GM12878 (cell line): ENCODE measurements at regions not wholly inside any gene's neighbourhood (a gene's known extent, or its start where the extent isn't known, plus 50 kb on each side); places are given as distances from the start of the nearest gene placed in this dataset.

Experiments used
- ATAC-seq: fragments of 200-7000 bp; cut with Tn5 transposase; 3 replicates; pipeline ENCODE4 v1.9.1; 2020; ENCODE audit warnings: mild to moderate bottlenecking, moderate library complexity
- BruUV-seq: library from RNA; stranded (reverse); fragments of 400-500 nt; replicated peaks from 2 replicates; lab custom pipeline; 2021; lab: Mats Ljungman, UMichigan
- CTCF ChIA-PET: fragments of 300-600 bp; sonication (Branson Sonifier 250); formaldehyde crosslinking; extraction: SDS; loops from one replicate; lab custom pipeline; 2021; ENCODE audit warnings: inconsistent platforms; lab: Yijun Ruan, JAX
- POLR2A ChIA-PET: fragments of 350-600 bp; formaldehyde crosslinking; extraction: SDS; loops from one replicate; lab custom pipeline; 2021; ENCODE audit warnings: inconsistent platforms; lab: Charles Lee
- RAD21 ChIA-PET: fragments of 300-600 bp; sonication (Branson Sonifier 250); formaldehyde crosslinking; loops from one replicate; lab custom pipeline; 2023; ENCODE audit warnings: antibody characterized with exemption; ENCODE audit not compliant: unreplicated experiment; lab: Charles Lee
- SMC1A ChIA-PET: fragments of 300-600 bp; sonication (Branson Sonifier 250); formaldehyde crosslinking; loops from one replicate; lab custom pipeline; 2023; ENCODE audit not compliant: unreplicated experiment, uncharacterized antibody; lab: Charles Lee
- DNase-seq: peaks from one replicate; pipeline ENCODE4 v3.0.0-alpha.2; 2011; ENCODE audit warnings: low read depth, low spot score
- FAIRE-seq: peaks from 3 replicates; lab custom pipeline; 2011; peaks lifted over from hg19 to GRCh38; lab: Jason Lieb, UNC
- H2AFZ ChIP-seq: 2 replicates; pipeline ENCODE4 v1.6.0; 2011; ENCODE audit warnings: low read depth, low read length, control low read depth; ENCODE audit not compliant: control insufficient read depth
- H3K27ac ChIP-seq: 2 replicates; pipeline ENCODE4 v1.5.1; 2011; ENCODE audit warnings: control low read depth; ENCODE audit not compliant: control insufficient read depth, insufficient read depth
- H3K27me3 ChIP-seq, 2 experiments: replicated peaks in 1 of 2; 2 replicates each; pipeline versions ENCODE4 v1.6.0 to v1.6.1; 2011; ENCODE audit warnings: low read length in 1 of 2; ENCODE audit not compliant: control insufficient read depth in 2 of 2, insufficient read depth in 2 of 2
- H3K36me3 ChIP-seq, 2 experiments: 2 replicates each; pipeline ENCODE4 v1.5.1; 2011; ENCODE audit warnings: low read length in 1 of 2; ENCODE audit not compliant: control insufficient read depth in 2 of 2, insufficient read depth in 2 of 2
- H3K4me1 ChIP-seq: 2 replicates; pipeline ENCODE4 v1.6.1; 2011; ENCODE audit warnings: mild to moderate bottlenecking, low read length, moderate library complexity, mixed read lengths; ENCODE audit not compliant: control insufficient read depth, insufficient read depth
- H3K4me2 ChIP-seq: 2 replicates; pipeline ENCODE4 v1.6.0; 2011; ENCODE audit warnings: control low read depth; ENCODE audit not compliant: control insufficient read depth, insufficient read depth
- H3K4me3 ChIP-seq: fragments of 200-600 bp; sonication (generic); 2 replicates; pipeline ENCODE4 v1.5.1; 2016
- H3K79me2 ChIP-seq: 2 replicates; pipeline ENCODE4 v1.6.0; 2011; ENCODE audit warnings: low read length; ENCODE audit not compliant: control insufficient read depth, insufficient read depth
- H3K9ac ChIP-seq: 2 replicates; pipeline ENCODE4 v1.8.0; 2011; ENCODE audit warnings: low read length, control low read depth, mixed read lengths; ENCODE audit not compliant: control insufficient read depth, insufficient read depth
- H3K9me3 ChIP-seq: replicated peaks from 3 replicates; pipeline ENCODE4 v1.5.1; 2011; ENCODE audit warnings: mild to moderate bottlenecking, low read length; ENCODE audit not compliant: control insufficient read depth, insufficient read depth
- H4K20me1 ChIP-seq: 2 replicates; pipeline ENCODE4 v1.6.0; 2011; ENCODE audit not compliant: control insufficient read depth, insufficient read depth
- CTCF ChIP-seq, 3 experiments: IDR thresholded peaks in 2 of 3; conservative IDR thresholded peaks in 1 of 3; 2 replicates each; pipeline ENCODE4 v1.5.1; 2011; ENCODE audit warnings: low read depth in 3 of 3, low read length in 3 of 3, mild to moderate bottlenecking in 3 of 3, control low read depth in 2 of 3, moderate library complexity in 2 of 3, inconsistent platforms in 1 of 3, mixed read lengths in 1 of 3; ENCODE audit not compliant: control insufficient read depth in 2 of 3, insufficient read depth in 1 of 3; ENCODE audit errors: extremely low read depth in 1 of 3
- FOXK2 ChIP-seq: fragments of 450-650 bp; IDR thresholded peaks from 2 replicates; pipeline ENCODE4 v1.6.1; 2017; ENCODE audit warnings: mild to moderate bottlenecking, moderate library complexity
- NFXL1 ChIP-seq: fragments of 450-650 bp; IDR thresholded peaks from 2 replicates; pipeline ENCODE4 v1.6.1; 2017; ENCODE audit warnings: antibody characterized with exemption, mild to moderate bottlenecking, borderline replicate concordance
- NFYA ChIP-seq: IDR thresholded peaks from 2 replicates; pipeline ENCODE4 v1.6.1; 2011; ENCODE audit warnings: low read depth, mild to moderate bottlenecking, low read length, improper control_type of control experiment, borderline replicate concordance
- SUPT20H ChIP-seq: IDR thresholded peaks from 2 replicates; pipeline ENCODE4 v1.6.1; 2011; ENCODE audit warnings: low read depth, mild to moderate bottlenecking, low read length, moderate library complexity, borderline replicate concordance; ENCODE audit not compliant: control insufficient read depth
- ZNF274 ChIP-seq: IDR thresholded peaks from one replicate; pipeline ENCODE4 v1.8.0; 2011; ENCODE audit not compliant: insufficient read length, insufficient read depth
- WGBS: methylation state at CpG from one replicate; pipeline ENCODE4 v1.1.6; 2016; ENCODE audit warnings: low lambda C conversion rate; ENCODE audit not compliant: insufficient replicate concordance, insufficient coverage; ENCODE audit errors: missing lambda C conversion rate; 5-methylcytosine and 5-hydroxymethylcytosine counted together
- in situ Hi-C: fragments of 300-500 bp; cut with MboI; formaldehyde crosslinking; loops from 9 replicates; pipeline ENCODE4 v1.14.3; 2018; ENCODE audit warnings: mixed read lengths
- intact Hi-C: fragments of 100-400 bp; cut with micrococcal nuclease; formaldehyde crosslinking; loops from one replicate; pipeline ENCODE4 v1.14.2; 2022; ENCODE audit not compliant: unreplicated experiment

- no TSS peak for BruUV-seq
- 27% methylated on average over 3 of the region's 3 CpGs for WGBS
- Histone ChIP-seq H3K9me3 (no peaks in the 10 kb centered on the region), H3K9ac (no peak overlapping the region), H3K27ac (no peak overlapping the region), H2AFZ (no peak overlapping the region), H3K36me3 (no peaks in the 10 kb centered on the region), H4K20me1 (no peaks in the 10 kb centered on the region), H3K4me2 (no peak overlapping the region), H3K27me3 (no peaks in the 10 kb centered on the region), H3K79me2 (no peaks in the 10 kb centered on the region), H3K4me3 (no peak overlapping the region), H3K4me1 (no peaks in the 10 kb centered on the region)
- TF ChIP-seq NFYA, result no peak
- peak in 2 of 3 experiments; percentile 25 to 36; a peak in 2 of 6 replicates for TF ChIP-seq CTCF (IDR thresholded peaks at IDR 0.05 in 2 of 3, conservative IDR thresholded peaks at IDR 0.05 in 1 of 3; ENCODE audit: control insufficient read depth in 2 of 3, extremely low read depth in 1 of 3, insufficient read depth in 1 of 3, low read depth in 3 of 3, low read length in 3 of 3)
- POLR2A ChIA-PET, result no interaction called here
- in situ Hi-C loops, result no loop called here
- FAIRE-seq (no peak), ATAC-seq (peak; percentile 70), DNase-seq (no peak)
- RAD21 ChIA-PET, result no interaction called here
- SMC1A ChIA-PET, result no interaction called here
- CTCF ChIA-PET, result interaction anchor here (0.6 kb wide), 1 partner anchor 552 kb away, joined by 3 read pairs; no protein-coding TSS in a partner anchor
- intact Hi-C loops, result loop anchor here (10.0 kb wide), 1 partner anchor 713 kb away; no protein-coding TSS in a partner anchor
These were observed 110.7 kb upstream of the CNTN4 start for GRCh38 chr3:1987980-1988379.

GRCh38 chr3:1998739-1999138 is 99.9 kb upstream of the CNTN4 start:
- POLR2A ChIA-PET, result no interaction called here
- in situ Hi-C loops, result no loop called here

More at GRCh38 chr3:1998739-1999138, 99.9 kb upstream of the CNTN4 start:
- no peak overlapping the region for H3K9ac ChIP-seq
- FAIRE-seq (no peak), ATAC-seq (no peak), DNase-seq (no peak)
- no peak overlapping the region for H3K27ac ChIP-seq
- no peak overlapping the region for H3K4me3 ChIP-seq
- intact Hi-C loops, result no loop called here
- CTCF ChIA-PET, result no interaction called here
- SMC1A ChIA-PET, result no interaction called here
- H4K20me1 ChIP-seq, result no peaks in the 10 kb centered on the region
- no peak overlapping the region for H3K4me2 ChIP-seq
- WGBS, result 88% methylated on average over 1 of the region's 1 CpG
- RAD21 ChIA-PET, result no interaction called here
- BruUV-seq, result no TSS peak
- no peaks in the 10 kb centered on the region for H3K4me1 ChIP-seq
- no peaks in the 10 kb centered on the region for H3K36me3 ChIP-seq
- no peaks in the 10 kb centered on the region for H3K9me3 ChIP-seq
- no peak overlapping the region for H2AFZ ChIP-seq
- H3K79me2 ChIP-seq, result no peaks in the 10 kb centered on the region
- TF ChIP-seq FOXK2 (no peak), NFXL1 (no peak), ZNF274 (no peak), SUPT20H (no peak)
- H3K27me3 ChIP-seq, result no peaks in the 10 kb centered on the region
